Naive thymus-derived CD4-positive, alpha-beta T cell (primary cell): ENCODE measurements at regions not wholly inside any gene's neighbourhood (a gene's known extent, or its start where the extent isn't known, plus 50 kb on each side); places are given as distances from the start of the nearest gene placed in this dataset.
"Not testable (repeated sequence)": the region's sequence is repeated elsewhere in the genome, so short reads cannot be mapped to it uniquely, and the experiment has no call there.

ENCODE experiments used
- ATAC-seq: fragments of 150-1000 bp; cut with Tn5 transposase; 2 replicates; pipeline ENCODE4 v1.10.0; 2021; ENCODE audit warnings: mild to moderate bottlenecking, moderate library complexity
- CTCF ChIA-PET: fragments of 350-600 bp; sonication (Branson Sonifier 250); formaldehyde crosslinking; loops from one replicate; lab custom pipeline; 2021; ENCODE audit warnings: antibody characterized with exemption; lab: Charles Lee
- POLR2A ChIA-PET: fragments of 350-600 bp; sonication (Branson Sonifier 250); formaldehyde crosslinking; loops from one replicate; lab custom pipeline; 2021; ENCODE audit warnings: antibody characterized with exemption, inconsistent platforms; lab: Charles Lee
- DNase-seq, 9 donors: peaks; one replicate each; pipeline versions ENCODE4 v3.0.0 to v3.0.0-alpha.2; 2020 to 2022; ENCODE audit warnings: mixed read lengths in 1 of 9
- H3K27ac ChIP-seq: one replicate; pipeline ENCODE4 v1.7.0; 2013; ENCODE audit warnings: mild to moderate bottlenecking, low read depth, low read length, moderate library complexity
- H3K27me3 ChIP-seq, 2 donors: one replicate each; pipeline ENCODE4 v1.7.0; 2013; ENCODE audit warnings: low read length in 2 of 2, mild to moderate bottlenecking in 2 of 2, moderate library complexity in 2 of 2; ENCODE audit not compliant: control insufficient read depth in 2 of 2, insufficient read depth in 2 of 2
- H3K36me3 ChIP-seq, 3 experiments: 1 replicate in 2 of 3; 2 replicates in 1 of 3; pipeline ENCODE4 v1.7.0; 2013; ENCODE audit warnings: low read length in 3 of 3, mild to moderate bottlenecking in 3 of 3, moderate library complexity in 1 of 3; ENCODE audit not compliant: insufficient read depth in 3 of 3, control insufficient read depth in 2 of 3
- H3K4me1 ChIP-seq, 2 donors: one replicate each; pipeline ENCODE4 v1.7.0; 2013; ENCODE audit warnings: low read length in 2 of 2, mild to moderate bottlenecking in 2 of 2, moderate library complexity in 1 of 2; ENCODE audit not compliant: control insufficient read depth in 2 of 2, insufficient read depth in 2 of 2
- H3K4me3 ChIP-seq: 2 replicates; pipeline ENCODE4 v1.7.0; 2013; ENCODE audit warnings: mild to moderate bottlenecking, low read length
- H3K9me3 ChIP-seq, 3 experiments: 1 replicate in 2 of 3; 2 replicates in 1 of 3; pipeline ENCODE4 v1.7.0; 2013; ENCODE audit warnings: low read length in 3 of 3; ENCODE audit not compliant: control insufficient read depth in 2 of 3
- H3K27ac Mint-ChIP-seq, 9 donors: one replicate each; pipeline ENCODE4 v1.8.0; 2020 to 2022; ENCODE audit warnings: mixed read lengths in 9 of 9, mild to moderate bottlenecking in 8 of 9, moderate library complexity in 5 of 9, inconsistent platforms in 2 of 9
- H3K27me3 Mint-ChIP-seq, 5 donors: one replicate each; pipeline ENCODE4 v1.8.0; 2021 to 2022; ENCODE audit warnings: mixed read lengths in 5 of 5, mild to moderate bottlenecking in 1 of 5
- H3K36me3 Mint-ChIP-seq, 5 donors: one replicate each; pipeline ENCODE4 v1.8.0; 2020 to 2022; ENCODE audit warnings: mixed read lengths in 5 of 5, mild to moderate bottlenecking in 3 of 5, inconsistent platforms in 1 of 5
- H3K4me1 Mint-ChIP-seq, 7 donors: one replicate each; pipeline ENCODE4 v1.8.0; 2020 to 2022; ENCODE audit warnings: mixed read lengths in 7 of 7, mild to moderate bottlenecking in 3 of 7, inconsistent platforms in 1 of 7
- H3K4me3 Mint-ChIP-seq, 10 donors: one replicate each; pipeline ENCODE4 v1.8.0; 2020 to 2022; ENCODE audit warnings: mild to moderate bottlenecking in 10 of 10, mixed read lengths in 10 of 10, moderate library complexity in 6 of 10, inconsistent platforms in 2 of 10
- H3K9me3 Mint-ChIP-seq, 11 donors: one replicate each; pipeline ENCODE4 v1.8.0; 2020 to 2022; ENCODE audit warnings: mixed read lengths in 11 of 11, mild to moderate bottlenecking in 4 of 11, inconsistent platforms in 1 of 11, moderate library complexity in 1 of 11
- intact Hi-C, 2 donors: fragments of 100-400 bp; cut with micrococcal nuclease; formaldehyde crosslinking; loops; one replicate each; pipeline ENCODE4 v1.15.1; 2023

GRCh38 chr1:61552630-61553305, 172.2 kb downstream of the TM2D1 start:
- Mint-ChIP-seq H3K4me3 (no peak overlapping the region), H3K27me3 (peaks cover 16 to 42% (median 37%) of the 10 kb centered on the region in 5 donors), H3K27ac (no peak overlapping the region), H3K4me1 (no peaks in the 10 kb centered on the region), H3K36me3 (peaks cover 0 to 23% (median 19%) of the 10 kb centered on the region in 5 donors), H3K9me3 (peaks cover 3 to 22% (median 12%) of the 10 kb centered on the region in 11 donors)
- Histone ChIP-seq H3K4me3 (no peak overlapping the region), H3K27ac (no peak overlapping the region), H3K4me1 (no peaks in the 10 kb centered on the region), H3K27me3 (peaks cover 0 to 4% of the 10 kb centered on the region in 2 donors), H3K9me3 (peaks cover 0 to 6% (median 0%) of the 10 kb centered on the region in 3 experiments), H3K36me3 (no peaks in the 10 kb centered on the region)
- DNase-seq, result no peak
- ChIA-PET CTCF (no interaction called here), POLR2A (no interaction called here)
- intact Hi-C loops, result no loop called here
- ATAC-seq, result no peak

- Mint-ChIP-seq H3K36me3 (peaks cover 0 to 11% (median 9%) of the 10 kb centered on the region in 5 donors), H3K27me3 (peaks cover 19 to 37% (median 22%) of the 10 kb centered on the region in 5 donors), H3K4me1 (peaks cover 10 to 28% (median 25%) of the 10 kb centered on the region in 7 donors), H3K9me3 (peaks cover 0 to 22% (median 8%) of the 10 kb centered on the region in 11 donors)
- ATAC-seq, H3K4me3 ChIP-seq, H3K27me3 ChIP-seq, CTCF ChIA-PET, H3K27ac Mint-ChIP-seq, H3K9me3 ChIP-seq, POLR2A ChIA-PET, H3K36me3 ChIP-seq, H3K4me1 ChIP-seq, H3K27ac ChIP-seq, H3K4me3 Mint-ChIP-seq: not testable (repeated sequence)
- DNase-seq, result peak in 1 of 9 donors; percentile 1
- intact Hi-C loops, result loop anchor here (1.0 kb wide), 1 partner anchor 305 kb away; no protein-coding TSS in a partner anchor
Observed at GRCh38 chr1:61547302-61547701, 177.6 kb downstream of the TM2D1 start.

- DNase-seq, result peak in 4 of 9 donors; percentile 3 to 22 (median 12)
- not testable (repeated sequence) for H3K36me3 Mint-ChIP-seq
- H3K4me3 Mint-ChIP-seq, result peak overlapping the region in 2 of 10 donors; percentile 0 to 2
Observed at GRCh38 chr1:61544870-61545269, 180.1 kb downstream of the TM2D1 start.

GRCh38 chr1:61543498-61543897, 181.4 kb downstream of the TM2D1 start:
- DNase-seq, H3K9me3 ChIP-seq, H3K4me1 ChIP-seq, H3K4me3 Mint-ChIP-seq, H3K4me3 ChIP-seq, ATAC-seq, H3K36me3 ChIP-seq, H3K36me3 Mint-ChIP-seq, CTCF ChIA-PET, H3K27ac Mint-ChIP-seq, H3K27ac ChIP-seq, intact Hi-C loops, H3K27me3 ChIP-seq, POLR2A ChIA-PET: not testable (repeated sequence)
- Mint-ChIP-seq H3K4me1 (peaks cover 10 to 28% (median 25%) of the 10 kb centered on the region in 7 donors), H3K27me3 (peaks cover 0 to 23% (median 0%) of the 10 kb centered on the region in 5 donors), H3K9me3 (peaks cover 0 to 15% (median 6%) of the 10 kb centered on the region in 11 donors)

More at GRCh38 chr1:61544870-61545269, 180.1 kb downstream of the TM2D1 start:
- peaks cover 10 to 28% (median 25%) of the 10 kb centered on the region in 7 donors for H3K4me1 Mint-ChIP-seq
- H3K9me3 ChIP-seq, CTCF ChIA-PET, ATAC-seq, H3K4me3 ChIP-seq, POLR2A ChIA-PET, H3K27me3 ChIP-seq, intact Hi-C loops, H3K4me1 ChIP-seq, H3K27ac ChIP-seq, H3K36me3 ChIP-seq: not testable (repeated sequence)
- H3K27me3 Mint-ChIP-seq, result peaks cover 4 to 32% (median 6%) of the 10 kb centered on the region in 5 donors
- peak overlapping the region in 1 of 9 donors; percentile 0 for H3K27ac Mint-ChIP-seq
- peaks cover 0 to 15% (median 6%) of the 10 kb centered on the region in 11 donors for H3K9me3 Mint-ChIP-seq

DNA sequence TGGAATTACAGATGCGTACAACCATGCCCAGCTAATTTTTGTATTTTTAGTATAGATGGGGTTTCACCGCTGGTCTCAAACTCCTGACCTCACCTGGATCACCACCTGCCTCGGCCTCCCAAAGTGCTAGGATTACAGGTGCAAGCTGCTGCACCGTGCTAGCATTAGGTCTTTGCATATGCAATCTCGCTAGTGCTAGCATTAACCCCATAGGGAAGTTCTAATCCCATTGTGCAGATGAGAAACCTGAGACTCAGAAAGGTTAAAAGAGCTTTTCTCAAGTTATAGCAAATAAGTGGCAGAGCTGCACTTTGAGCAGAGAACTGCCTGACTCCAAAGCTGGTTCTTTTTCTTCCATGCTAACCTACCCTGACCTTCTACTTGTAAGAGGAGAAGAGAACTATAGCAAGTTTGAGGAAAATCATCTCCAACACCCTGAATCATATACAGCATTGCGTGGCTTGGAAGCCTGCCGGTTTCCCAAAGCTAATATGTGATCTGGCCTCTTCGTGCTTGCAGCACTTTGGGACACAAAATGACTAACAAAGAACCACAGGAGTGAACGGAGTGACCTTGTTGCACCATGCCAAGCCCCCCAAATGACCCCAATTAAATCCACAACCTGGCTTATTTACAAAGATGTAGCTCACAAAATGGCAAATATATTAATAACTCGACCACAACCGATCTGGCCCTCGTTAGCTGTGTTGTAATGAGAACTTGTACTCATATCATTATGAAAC, 185.1 kb downstream of the TM2D1 start:
- ChIA-PET CTCF (no interaction called here), POLR2A (no interaction called here)
- no peak for DNase-seq
- H3K4me3 Mint-ChIP-seq, result no peak overlapping the region
- no peak overlapping the region for H3K27ac Mint-ChIP-seq
- Histone ChIP-seq H3K9me3 (no peaks in the 10 kb centered on the region), H3K27ac (no peak overlapping the region), H3K36me3 (no peaks in the 10 kb centered on the region), H3K4me1 (no peaks in the 10 kb centered on the region), H3K27me3 (no peaks in the 10 kb centered on the region), H3K4me3 (no peak overlapping the region)
- H3K9me3 Mint-ChIP-seq, result peaks cover 0 to 15% (median 6%) of the 10 kb centered on the region in 11 donors
- H3K27me3 Mint-ChIP-seq, result peaks cover 0 to 21% (median 0%) of the 10 kb centered on the region in 5 donors
- H3K4me1 Mint-ChIP-seq, result peaks cover 2 to 33% (median 4%) of the 10 kb centered on the region in 7 donors
- H3K36me3 Mint-ChIP-seq, result peaks cover 0 to 2% (median 0%) of the 10 kb centered on the region in 5 donors
- no peak for ATAC-seq
- intact Hi-C loops, result no loop called here

GRCh38 chr1:61538228-61538627, 186.7 kb downstream of the TM2D1 start:
- intact Hi-C loops, result no loop called here
- H3K4me1 Mint-ChIP-seq, result peaks cover 0 to 23% (median 0%) of the 10 kb centered on the region in 7 donors

More at GRCh38 chr1:61538228-61538627, 186.7 kb downstream of the TM2D1 start:
- peaks cover 0 to 12% (median 5%) of the 10 kb centered on the region in 11 donors for H3K9me3 Mint-ChIP-seq
- no peaks in the 10 kb centered on the region for H3K27me3 ChIP-seq
- no peak overlapping the region for H3K4me3 Mint-ChIP-seq
- no peaks in the 10 kb centered on the region for H3K9me3 ChIP-seq
- H3K4me1 ChIP-seq, result no peaks in the 10 kb centered on the region
- ChIA-PET POLR2A (no interaction called here), CTCF (no interaction called here)
- no peaks in the 10 kb centered on the region for H3K36me3 ChIP-seq
- no peak overlapping the region for H3K27ac ChIP-seq
- ATAC-seq, result no peak
- DNase-seq, result no peak
- no peak overlapping the region for H3K4me3 ChIP-seq
- no peaks in the 10 kb centered on the region for H3K36me3 Mint-ChIP-seq
- peaks cover 0 to 13% (median 0%) of the 10 kb centered on the region in 5 donors for H3K27me3 Mint-ChIP-seq
- no peak overlapping the region for H3K27ac Mint-ChIP-seq
